SU-DHL-6 (cell line): ENCODE measurements at regions not wholly inside any gene's neighbourhood (a gene's known extent, or its start where the extent isn't known, plus 50 kb on each side); places are given as distances from the start of the nearest gene placed in this dataset.

Experiments
- H2AFZ ChIP-seq: fragments of 200-600 bp; sonication (generic); 2 replicates; pipeline ENCODE4 v1.6.1; 2014; ENCODE audit warnings: low read depth, mild to moderate bottlenecking, moderate library complexity, mixed read lengths, antibody characterized with exemption, low read length; ENCODE audit not compliant: severe bottlenecking
- H3F3A ChIP-seq: fragments of 200-600 bp; shearing (Covaris generic); 2 replicates; pipeline ENCODE4 v1.6.0; 2016; ENCODE audit warnings: antibody characterized with exemption, mild to moderate bottlenecking; ENCODE audit not compliant: insufficient read depth
- H3K27ac ChIP-seq: fragments of 200-600 bp; sonication (generic); 2 replicates; pipeline ENCODE4 v1.5.1; 2016; ENCODE audit warnings: low read depth, mild to moderate bottlenecking, low read length, moderate library complexity, mixed read lengths
- H3K27me3 ChIP-seq: fragments of 200-600 bp; sonication (generic), shearing (Covaris generic); 2 replicates; pipeline ENCODE4 v1.6.0; 2014; ENCODE audit warnings: mild to moderate bottlenecking, low read length
- H3K36me3 ChIP-seq: fragments of 200-600 bp; sonication (generic); 2 replicates; pipeline ENCODE4 v1.6.1; 2014; ENCODE audit warnings: mild to moderate bottlenecking, low read length, mixed read lengths
- H3K4me2 ChIP-seq: fragments of 300-600, 200-600 bp; shearing (Covaris generic), sonication (generic); 2 replicates; pipeline ENCODE4 v1.6.0; 2014; ENCODE audit warnings: low read length, low read depth, mild to moderate bottlenecking; ENCODE audit not compliant: poor library complexity, severe bottlenecking
- H3K4me3 ChIP-seq: fragments of 200-600 bp; sonication (generic); 2 replicates; pipeline ENCODE4 v1.5.1; 2014; ENCODE audit warnings: antibody characterized with exemption, low read length, mild to moderate bottlenecking, mixed read lengths; ENCODE audit not compliant: insufficient read depth, poor library complexity, severe bottlenecking
- H3K79me2 ChIP-seq: fragments of 200-600 bp; sonication (generic); 2 replicates; pipeline ENCODE4 v1.6.1; 2014; ENCODE audit warnings: mild to moderate bottlenecking, low read length, moderate library complexity; ENCODE audit not compliant: insufficient read depth
- H3K9ac ChIP-seq: fragments of 200-600 bp; sonication (generic); 2 replicates; pipeline ENCODE4 v1.7.0; 2014; ENCODE audit warnings: mild to moderate bottlenecking, low read length
- H3K9me2 ChIP-seq: fragments of 200-600 bp; sonication (generic); replicated peaks from 2 replicates; pipeline ENCODE4 v1.6.1; 2014; ENCODE audit warnings: low read length; ENCODE audit not compliant: insufficient read depth
- H3K9me3 ChIP-seq: fragments of 200-600 bp; sonication (generic); 2 replicates; pipeline ENCODE4 v1.6.1; 2014; ENCODE audit warnings: low read length, mixed read lengths; ENCODE audit not compliant: insufficient read depth
- H4K20me1 ChIP-seq: fragments of 200-600 bp; sonication (generic); 2 replicates; pipeline ENCODE4 v1.6.1; 2014; ENCODE audit warnings: low read depth, mild to moderate bottlenecking, antibody characterized with exemption, low read length, moderate library complexity, mixed read lengths
- EZH2phosphoT487 ChIP-seq: fragments of 200-600 bp; sonication (generic), shearing (Covaris generic); conservative IDR thresholded peaks from 2 replicates; pipeline ENCODE4 v1.6.1; 2018; ENCODE audit warnings: mild to moderate bottlenecking, antibody characterized with exemption, low read length, moderate library complexity, mixed read lengths
- TF ChIP-seq, protein P1 (sequence below): fragments of 200-600 bp; sonication (generic); IDR thresholded peaks from one replicate; pipeline ENCODE4 v1.5.1; 2017; ENCODE audit warnings: antibody characterized with exemption, mild to moderate bottlenecking, low read length, moderate library complexity; ENCODE audit not compliant: insufficient read depth, poor library complexity, severe bottlenecking

DNA sequence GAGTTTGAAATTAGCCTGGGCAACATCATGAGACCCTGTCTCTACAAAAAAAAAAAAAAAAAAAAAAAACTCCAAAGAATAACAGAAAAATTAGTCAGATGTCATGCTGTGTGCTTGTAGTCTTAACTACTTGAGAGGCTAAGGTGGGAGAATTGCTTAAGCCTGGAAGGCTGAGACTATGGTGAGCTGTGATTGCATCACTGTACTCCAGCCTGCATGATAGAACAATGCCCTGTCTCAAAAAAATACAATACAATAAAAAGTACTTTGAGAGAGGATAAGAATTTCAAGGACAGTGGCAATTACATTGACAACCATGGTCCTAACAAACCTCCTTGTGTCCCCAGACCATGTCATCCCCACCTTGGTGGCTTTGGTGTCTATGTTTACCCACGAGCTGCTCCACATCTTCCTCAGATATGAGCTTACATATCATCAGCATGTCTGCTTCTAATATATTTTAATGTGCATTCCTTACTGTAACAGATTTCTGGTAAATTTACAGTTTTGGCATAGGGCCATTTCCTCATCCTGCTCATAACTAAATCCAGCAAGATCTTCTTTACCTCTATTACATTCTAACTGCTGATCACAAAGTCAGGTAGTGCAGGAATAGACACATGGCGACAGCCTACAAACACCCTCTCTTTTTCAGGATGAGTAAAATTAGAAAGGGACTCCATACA is 437.7 kb upstream of the HNRNPA3 start:
- Histone ChIP-seq H3K4me2 (no peak overlapping the region), H3K27ac (no peak overlapping the region), H3F3A (no peaks in the 10 kb centered on the region)

DNA sequence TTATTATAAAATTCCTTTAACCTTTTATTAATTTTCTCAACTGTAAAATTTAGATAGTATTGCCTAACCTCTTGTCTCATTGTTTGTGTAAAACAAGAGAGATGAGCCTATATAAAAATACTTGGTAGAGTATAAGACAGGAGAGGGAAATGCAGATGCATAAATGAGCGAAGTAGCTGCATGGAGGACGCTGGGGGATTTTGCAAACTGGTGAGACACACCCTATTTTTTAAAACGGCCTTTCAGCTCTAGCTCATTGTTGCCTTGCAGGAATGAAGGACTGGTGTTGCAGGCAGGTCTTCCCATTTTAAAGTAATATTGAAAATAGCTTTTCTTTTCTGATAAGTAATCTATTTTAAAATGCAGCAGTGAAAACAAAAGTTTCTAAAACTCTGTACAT is 435.3 kb upstream of the HNRNPA3 start:
- Histone ChIP-seq H3K27me3 (no peaks in the 10 kb centered on the region), H3K27ac (no peak overlapping the region), H3K79me2 (no peaks in the 10 kb centered on the region), H3K9me2 (no peaks in the 10 kb centered on the region), H3F3A (no peaks in the 10 kb centered on the region), H3K9ac (no peak overlapping the region), H3K4me3 (no peak overlapping the region), H4K20me1 (no peaks in the 10 kb centered on the region), H3K4me2 (no peak overlapping the region), H2AFZ (no peak overlapping the region), H3K9me3 (peaks cover 10% of the 10 kb centered on the region; the same call in 1 of the 2 replicates), H3K36me3 (no peaks in the 10 kb centered on the region)
- TF ChIP-seq, protein P1, sequence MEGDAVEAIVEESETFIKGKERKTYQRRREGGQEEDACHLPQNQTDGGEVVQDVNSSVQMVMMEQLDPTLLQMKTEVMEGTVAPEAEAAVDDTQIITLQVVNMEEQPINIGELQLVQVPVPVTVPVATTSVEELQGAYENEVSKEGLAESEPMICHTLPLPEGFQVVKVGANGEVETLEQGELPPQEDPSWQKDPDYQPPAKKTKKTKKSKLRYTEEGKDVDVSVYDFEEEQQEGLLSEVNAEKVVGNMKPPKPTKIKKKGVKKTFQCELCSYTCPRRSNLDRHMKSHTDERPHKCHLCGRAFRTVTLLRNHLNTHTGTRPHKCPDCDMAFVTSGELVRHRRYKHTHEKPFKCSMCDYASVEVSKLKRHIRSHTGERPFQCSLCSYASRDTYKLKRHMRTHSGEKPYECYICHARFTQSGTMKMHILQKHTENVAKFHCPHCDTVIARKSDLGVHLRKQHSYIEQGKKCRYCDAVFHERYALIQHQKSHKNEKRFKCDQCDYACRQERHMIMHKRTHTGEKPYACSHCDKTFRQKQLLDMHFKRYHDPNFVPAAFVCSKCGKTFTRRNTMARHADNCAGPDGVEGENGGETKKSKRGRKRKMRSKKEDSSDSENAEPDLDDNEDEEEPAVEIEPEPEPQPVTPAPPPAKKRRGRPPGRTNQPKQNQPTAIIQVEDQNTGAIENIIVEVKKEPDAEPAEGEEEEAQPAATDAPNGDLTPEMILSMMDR, result no peak
- TF ChIP-seq EZH2phosphoT487, result no peak

More for the DNA sequence above, 437.7 kb upstream of the HNRNPA3 start:
- Histone ChIP-seq H4K20me1 (no peaks in the 10 kb centered on the region), H3K79me2 (no peaks in the 10 kb centered on the region), H3K9ac (no peak overlapping the region), H2AFZ (no peak overlapping the region), H3K4me3 (no peak overlapping the region), H3K9me2 (no peaks in the 10 kb centered on the region), H3K9me3 (no peaks in the 10 kb centered on the region), H3K36me3 (no peaks in the 10 kb centered on the region), H3K27me3 (no peaks in the 10 kb centered on the region)
- TF ChIP-seq, protein P1, result no peak
- TF ChIP-seq EZH2phosphoT487, result no peak

DNA sequence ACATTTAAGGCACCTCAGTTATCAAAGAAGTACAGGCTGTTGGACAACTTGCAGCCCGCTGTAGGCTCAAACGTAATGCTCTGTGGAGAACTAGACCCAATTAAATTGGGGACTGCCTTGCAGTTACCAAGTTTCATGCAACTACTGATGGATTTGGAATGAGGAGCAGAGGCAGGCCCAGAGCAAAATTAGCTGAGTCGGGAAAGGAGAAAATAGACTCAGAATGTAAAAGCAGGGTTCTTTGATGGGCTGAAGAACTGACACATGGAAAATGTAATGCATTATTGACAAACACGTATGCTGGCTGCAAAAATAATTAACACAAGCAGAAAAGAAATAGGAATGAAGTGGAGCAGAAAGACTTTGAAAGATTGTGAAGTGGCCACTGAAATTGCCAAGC is 432.7 kb upstream of the HNRNPA3 start:
- Histone ChIP-seq H3K27me3 (no peaks in the 10 kb centered on the region), H3K27ac (no peak overlapping the region), H4K20me1 (no peaks in the 10 kb centered on the region)

More for the DNA sequence above, 432.7 kb upstream of the HNRNPA3 start:
- Histone ChIP-seq H3K9ac (no peak overlapping the region), H3K79me2 (no peaks in the 10 kb centered on the region), H3F3A (no peaks in the 10 kb centered on the region), H2AFZ (no peak overlapping the region), H3K36me3 (no peaks in the 10 kb centered on the region), H3K4me2 (no peak overlapping the region), H3K9me2 (no peaks in the 10 kb centered on the region), H3K4me3 (no peak overlapping the region), H3K9me3 (peaks cover 10% of the 10 kb centered on the region; the same call in 1 of the 2 replicates)
- TF ChIP-seq, protein P1, result no peak
- no peak for TF ChIP-seq EZH2phosphoT487
